ENCODE measurements at regions not wholly inside any gene's neighbourhood (a gene's known extent, or its start where the extent isn't known, plus 50 kb on each side); places are given as distances from the start of the nearest gene placed in this dataset.

GRCh38 chr14:101235335-101236103, 325.8 kb upstream of the DIO3 start (continued):
- TF ChIP-seq AHDC1 (CRISPR knock-in tag; IDR thresholded peaks at IDR 0.05; ENCODE audit: borderline replicate concordance), result no peak
- TF ChIP-seq ZBTB42 (CRISPR knock-in tag; IDR thresholded peaks at IDR 0.05), result no peak
- TF ChIP-seq ZNF44 (CRISPR knock-in tag; IDR thresholded peaks at IDR 0.05), result no peak
- TF ChIP-seq ZFP1 (CRISPR knock-in tag; IDR thresholded peaks at IDR 0.05), result no peak
- no peak for TF ChIP-seq SMARCE1 (IDR thresholded peaks at IDR 0.05; ENCODE audit: borderline replicate concordance)
- peak; percentile 67 for TF ChIP-seq ZNF687 (CRISPR knock-in tag; IDR thresholded peaks at IDR 0.05)
- no peak for TF ChIP-seq ZNF570 (CRISPR knock-in tag; IDR thresholded peaks at IDR 0.05; ENCODE audit: borderline replicate concordance)
- no peak for TF ChIP-seq ZNF281 (CRISPR knock-in tag; IDR thresholded peaks at IDR 0.05; ENCODE audit: borderline replicate concordance)
- 0 out of 2 replicates have a peak, but pooled peaks have one; percentile 74 for TF ChIP-seq ZNF567 (CRISPR knock-in tag; IDR thresholded peaks at IDR 0.05; ENCODE audit: borderline replicate concordance)
- TF ChIP-seq FOXC1 (CRISPR knock-in tag; IDR thresholded peaks at IDR 0.05; ENCODE audit: borderline replicate concordance), result no peak
- no peak for TF ChIP-seq PRPF4 (IDR thresholded peaks at IDR 0.05; ENCODE audit: low read depth, low read length, poor library complexity, severe bottlenecking)
- TF ChIP-seq ZNF790 (CRISPR knock-in tag; IDR thresholded peaks at IDR 0.05; ENCODE audit: borderline replicate concordance), result no peak
- no peak for TF ChIP-seq TEAD3 (CRISPR knock-in tag; optimal IDR thresholded peaks at IDR 0.05; ENCODE audit: borderline replicate concordance)
- no peak for TF ChIP-seq ISL2 (CRISPR knock-in tag; IDR thresholded peaks at IDR 0.05)
- TF ChIP-seq POGZ (CRISPR knock-in tag; IDR thresholded peaks at IDR 0.05), result no peak
- TF ChIP-seq ZNF678 (CRISPR knock-in tag; IDR thresholded peaks at IDR 0.05), result no peak
